Fibroblast of lung (primary cell): ENCODE measurements at regions not wholly inside any gene's neighbourhood (a gene's known extent, or its start where the extent isn't known, plus 50 kb on each side); places are given as distances from the start of the nearest gene placed in this dataset.

Experiments used
- EZH2 ChIP-seq: IDR thresholded peaks from 2 replicates; pipeline ENCODE4 v1.5.1; 2012; ENCODE audit warnings: low read length, control low read depth, mild to moderate bottlenecking; ENCODE audit errors: missing control alignments
- TF ChIP-seq, protein P1 (sequence below), 2 donors: IDR thresholded peaks in 1 of 2; conservative IDR thresholded peaks in 1 of 2; 1 replicate in 1 of 2; 2 replicates in 1 of 2; pipeline ENCODE4 v1.5.1; 2011 to 2012; ENCODE audit warnings: low read length in 2 of 2, control low read depth in 1 of 2, inconsistent platforms in 1 of 2, low read depth in 1 of 2, mild to moderate bottlenecking in 1 of 2

DNA sequence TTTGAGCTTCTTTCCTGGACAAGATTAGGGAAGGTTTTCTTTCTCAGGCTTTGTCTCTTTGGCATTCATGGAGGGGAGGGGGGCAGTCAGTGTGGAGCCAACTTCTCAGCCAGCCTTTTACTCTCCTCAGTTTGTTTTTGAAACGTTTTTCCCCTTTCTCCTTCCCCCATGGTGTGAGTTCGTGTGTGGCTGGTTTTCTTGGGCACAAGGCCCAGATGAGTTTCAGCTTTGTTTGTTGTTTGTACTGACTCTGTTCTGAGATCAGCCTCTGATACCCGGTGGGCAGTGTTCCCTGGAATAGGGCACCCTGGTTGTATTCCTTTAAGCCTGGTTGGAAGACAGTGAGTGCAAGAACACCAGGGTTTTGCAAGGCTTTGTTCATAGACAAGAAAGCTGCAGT, 168.2 kb upstream of the RARB start:
- TF ChIP-seq, protein P1, sequence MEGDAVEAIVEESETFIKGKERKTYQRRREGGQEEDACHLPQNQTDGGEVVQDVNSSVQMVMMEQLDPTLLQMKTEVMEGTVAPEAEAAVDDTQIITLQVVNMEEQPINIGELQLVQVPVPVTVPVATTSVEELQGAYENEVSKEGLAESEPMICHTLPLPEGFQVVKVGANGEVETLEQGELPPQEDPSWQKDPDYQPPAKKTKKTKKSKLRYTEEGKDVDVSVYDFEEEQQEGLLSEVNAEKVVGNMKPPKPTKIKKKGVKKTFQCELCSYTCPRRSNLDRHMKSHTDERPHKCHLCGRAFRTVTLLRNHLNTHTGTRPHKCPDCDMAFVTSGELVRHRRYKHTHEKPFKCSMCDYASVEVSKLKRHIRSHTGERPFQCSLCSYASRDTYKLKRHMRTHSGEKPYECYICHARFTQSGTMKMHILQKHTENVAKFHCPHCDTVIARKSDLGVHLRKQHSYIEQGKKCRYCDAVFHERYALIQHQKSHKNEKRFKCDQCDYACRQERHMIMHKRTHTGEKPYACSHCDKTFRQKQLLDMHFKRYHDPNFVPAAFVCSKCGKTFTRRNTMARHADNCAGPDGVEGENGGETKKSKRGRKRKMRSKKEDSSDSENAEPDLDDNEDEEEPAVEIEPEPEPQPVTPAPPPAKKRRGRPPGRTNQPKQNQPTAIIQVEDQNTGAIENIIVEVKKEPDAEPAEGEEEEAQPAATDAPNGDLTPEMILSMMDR (conservative IDR thresholded peaks at IDR 0.05 in 1 of 2, IDR thresholded peaks at IDR 0.05 in 1 of 2; ENCODE audit: low read depth in 1 of 2, low read length in 2 of 2): no peak
- no peak for TF ChIP-seq EZH2
